Lower leg skin (tissue), 4 donors: ENCODE measurements at regions not wholly inside any gene's neighbourhood (a gene's known extent, or its start where the extent isn't known, plus 50 kb on each side); places are given as distances from the start of the nearest gene placed in this dataset.

ENCODE experiments used
- DNase-seq, 2 donors: peaks; one replicate each; pipeline ENCODE4 v3.0.0-alpha.2; 2019; ENCODE audit warnings: low spot score in 2 of 2
- H3K4me3 ChIP-seq: fragments of 200-600 bp; sonication (generic); 2 replicates; pipeline ENCODE4 v1.5.1; 2017; ENCODE audit warnings: mild to moderate bottlenecking, low read depth; ENCODE audit not compliant: poor library complexity, severe bottlenecking
- CTCF ChIP-seq, 3 donors: fragments of 450-650 bp; IDR thresholded peaks; one replicate each; pipeline ENCODE4 v1.5.1; 2016; ENCODE audit warnings: antibody characterized with exemption in 3 of 3, mild to moderate bottlenecking in 3 of 3, moderate library complexity in 2 of 3
- POLR2A ChIP-seq, 2 donors: fragments of 450-650 bp; IDR thresholded peaks; one replicate each; pipeline ENCODE4 v1.6.1; 2016 to 2017; ENCODE audit warnings: antibody characterized with exemption in 2 of 2, mild to moderate bottlenecking in 1 of 2, moderate library complexity in 1 of 2
- WGBS, 2 donors: methylation state at CpG; one replicate each; pipeline ENCODE4 v1.1.5; 2018; 5-methylcytosine and 5-hydroxymethylcytosine counted together
- intact Hi-C: fragments of 100-400 bp; cut with DNase I; formaldehyde crosslinking; loops from one replicate; pipeline ENCODE4 v1.15.0; 2023; ENCODE audit warnings: low total_unique reads

- 90 to 93% methylated on average over 5 of the region's 5 CpGs for WGBS, 2 donors
- H3K4me3 ChIP-seq, result no peak overlapping the region
- intact Hi-C loops, result no loop called here
- TF ChIP-seq CTCF (IDR thresholded peaks at IDR 0.05) (no peak), POLR2A (IDR thresholded peaks at IDR 0.05) (no peak)
- no peak for DNase-seq
Observed at GRCh38 chr19:30898353-30899103, 450.7 kb downstream of the TSHZ3 start.

- whole genome bisulfite sequencing, 2 donors, result 89 to 97% methylated on average over 7 of the region's 7 CpGs
- no peak for DNase-seq
- H3K4me3 ChIP-seq, result no peak overlapping the region
- intact Hi-C loops, result no loop called here
- TF ChIP-seq POLR2A (IDR thresholded peaks at IDR 0.05) (no peak), CTCF (IDR thresholded peaks at IDR 0.05) (no peak)
Observed at GRCh38 chr19:30897553-30897952, 451.7 kb downstream of the TSHZ3 start.

GRCh38 chr19:30897034-30897433, 452.2 kb downstream of the TSHZ3 start:
- DNase-seq, result no peak
- H3K4me3 ChIP-seq, result no peak overlapping the region
- intact Hi-C loops, result no loop called here
- TF ChIP-seq CTCF (IDR thresholded peaks at IDR 0.05) (no peak), POLR2A (IDR thresholded peaks at IDR 0.05) (no peak)
- 72 to 81% methylated on average over 3 of the region's 3 CpGs for WGBS, 2 donors

- H3K4me3 ChIP-seq, result no peak overlapping the region
- DNase-seq, result no peak
- TF ChIP-seq POLR2A (IDR thresholded peaks at IDR 0.05), result no peak
- no peak for TF ChIP-seq CTCF (IDR thresholded peaks at IDR 0.05)
- WGBS, 2 donors, result 42 to 60% methylated on average over 1 of the region's 1 CpG
- intact Hi-C loops, result no loop called here
Observed at GRCh38 chr19:30896554-30896953, 452.7 kb downstream of the TSHZ3 start.

- TF ChIP-seq CTCF (IDR thresholded peaks at IDR 0.05) (no peak), POLR2A (IDR thresholded peaks at IDR 0.05) (no peak)
- DNase-seq, result no peak
- 85 to 88% methylated on average over 3 of the region's 3 CpGs for WGBS, 2 donors
- intact Hi-C loops, result no loop called here
- H3K4me3 ChIP-seq, result no peak overlapping the region
Observed at GRCh38 chr19:30895946-30896345, 453.3 kb downstream of the TSHZ3 start.

GRCh38 chr19:30891051-30891450, 458.2 kb downstream of the TSHZ3 start:
- WGBS, 2 donors, result 87 to 89% methylated on average over 4 of the region's 4 CpGs
- TF ChIP-seq POLR2A (IDR thresholded peaks at IDR 0.05), result no peak
- TF ChIP-seq CTCF (IDR thresholded peaks at IDR 0.05), result no peak
- DNase-seq, result no peak
- intact Hi-C loops, result no loop called here
- no peak overlapping the region for H3K4me3 ChIP-seq
